OCI-LY7 (cell line): ENCODE measurements at regions not wholly inside any gene's neighbourhood (a gene's known extent, or its start where the extent isn't known, plus 50 kb on each side); places are given as distances from the start of the nearest gene placed in this dataset.

Experiments
- BruUV-seq: library from RNA; stranded (reverse); fragments of 400-500 nt; replicated peaks from 2 replicates; lab custom pipeline; 2021; lab: Mats Ljungman, UMichigan
- CTCF ChIA-PET: fragments of 300-600 bp; sonication (Branson Sonifier 250); formaldehyde crosslinking; loops from one replicate; lab custom pipeline; 2022; ENCODE audit warnings: antibody characterized with exemption; ENCODE audit not compliant: unreplicated experiment; lab: Charles Lee
- POLR2A ChIA-PET: fragments of 300-600 bp; sonication (Branson Sonifier 250); formaldehyde crosslinking; loops from one replicate; lab custom pipeline; 2022; ENCODE audit warnings: antibody characterized with exemption; lab: Charles Lee
- DNase-seq: peaks from one replicate; pipeline ENCODE4 v3.0.0-alpha.2; 2015; ENCODE audit warnings: low spot score
- H2AFZ ChIP-seq: fragments of 200-600 bp; sonication (generic), shearing (Covaris generic); 2 replicates; pipeline ENCODE4 v1.6.1; 2014; ENCODE audit warnings: mild to moderate bottlenecking, antibody characterized with exemption, low read length, moderate library complexity
- H3K27ac ChIP-seq: fragments of 200-600 bp; sonication (generic); 2 replicates; pipeline ENCODE4 v1.5.1; 2014; ENCODE audit warnings: mixed run types, low read depth, mild to moderate bottlenecking, moderate library complexity, low read length, inconsistent platforms; ENCODE audit not compliant: poor library complexity, severe bottlenecking
- H3K36me3 ChIP-seq: fragments of 200-600 bp; sonication (generic); 2 replicates; pipeline ENCODE4 v1.6.1; 2014; ENCODE audit warnings: mild to moderate bottlenecking, antibody characterized with exemption, low read length, moderate library complexity, mixed read lengths; ENCODE audit not compliant: insufficient read depth
- H3K4me1 ChIP-seq: fragments of 200-600 bp; sonication (generic); 2 replicates; pipeline ENCODE4 v1.5.1; 2014; ENCODE audit warnings: mild to moderate bottlenecking, low read length; ENCODE audit not compliant: insufficient read depth, poor library complexity, severe bottlenecking
- H3K4me2 ChIP-seq: fragments of 200-600 bp; sonication (generic); 2 replicates; pipeline ENCODE4 v1.6.1; 2014; ENCODE audit warnings: mild to moderate bottlenecking, low read length
- H3K4me3 ChIP-seq: fragments of 200-600 bp; sonication (generic); 2 replicates; pipeline ENCODE4 v1.5.1; 2014; ENCODE audit warnings: mild to moderate bottlenecking, low read depth, low read length; ENCODE audit not compliant: poor library complexity, severe bottlenecking
- H3K79me2 ChIP-seq: fragments of 200-600 bp; sonication (generic); 2 replicates; pipeline ENCODE4 v1.6.1; 2016; ENCODE audit warnings: low read depth, mild to moderate bottlenecking, low read length, moderate library complexity, mixed read lengths; ENCODE audit not compliant: insufficient read depth
- H3K9me2 ChIP-seq: fragments of 200-600 bp; sonication (generic); 2 replicates; pipeline ENCODE4 v1.6.1; 2016; ENCODE audit warnings: mild to moderate bottlenecking, low read length, mixed read lengths; ENCODE audit not compliant: insufficient read depth
- H3K9me3 ChIP-seq: fragments of 200-600 bp; sonication (generic); 2 replicates; pipeline ENCODE4 v1.6.1; 2014; ENCODE audit warnings: mild to moderate bottlenecking, mixed run types, low read length, mixed read lengths
- H4K20me1 ChIP-seq: fragments of 200-600 bp; sonication (generic); 2 replicates; pipeline ENCODE4 v1.6.1; 2014; ENCODE audit warnings: mild to moderate bottlenecking, antibody characterized with exemption, low read length, moderate library complexity, mixed read lengths; ENCODE audit not compliant: insufficient read depth
- EZH2phosphoT487 ChIP-seq: fragments of 200-600 bp; sonication (generic); IDR thresholded peaks from 2 replicates; pipeline ENCODE4 v1.6.1; 2018; ENCODE audit warnings: low read depth, borderline replicate concordance, mild to moderate bottlenecking, mixed run types, antibody characterized with exemption, low read length, moderate library complexity, mixed read lengths
- intact Hi-C: fragments of 100-400 bp; cut with micrococcal nuclease; formaldehyde crosslinking; loops from one replicate; pipeline ENCODE4 v1.10.0; 2022; ENCODE audit not compliant: unreplicated experiment
- TF ChIP-seq, protein P1 (sequence below): fragments of 200-600 bp; sonication (generic); conservative IDR thresholded peaks from 2 replicates; pipeline ENCODE4 v1.5.1; 2014; ENCODE audit warnings: mild to moderate bottlenecking, antibody characterized with exemption, low read length, moderate library complexity, mixed read lengths

DNA sequence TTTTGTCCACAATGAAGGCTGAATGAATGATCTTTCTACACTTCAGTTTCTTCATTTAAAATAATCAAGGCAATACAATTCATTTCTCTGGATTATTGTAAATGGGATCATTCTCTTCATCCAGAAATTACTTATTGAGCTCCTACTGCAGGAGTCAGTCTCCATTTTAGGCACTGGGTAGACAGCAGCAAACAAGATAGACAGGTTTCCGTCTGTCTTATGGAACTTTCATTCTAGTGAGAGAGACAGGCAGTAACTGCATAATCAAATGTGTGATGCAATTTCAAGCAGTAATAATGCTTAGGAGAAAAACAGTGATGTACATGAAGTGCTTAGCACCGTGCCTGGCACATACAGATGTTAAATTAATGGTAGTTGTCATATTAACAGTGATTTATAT lies 118.9 kb downstream of the SUDS3 start:
- intact Hi-C loops = no loop called here
- BruUV-seq = no TSS peak
- ChIA-PET CTCF (no interaction called here), POLR2A (interaction anchor here (0.7 kb wide), 1 partner anchor 869 kb away, joined by 3 read pairs; no protein-coding TSS in a partner anchor)
- no peak overlapping the region for H2AFZ ChIP-seq
- H3K4me1 ChIP-seq = no peaks in the 10 kb centered on the region
- no peaks in the 10 kb centered on the region for H3K79me2 ChIP-seq
- H4K20me1 ChIP-seq = no peaks in the 10 kb centered on the region
- H3K9me3 ChIP-seq = no peaks in the 10 kb centered on the region
- DNase-seq = no peak
- no peak overlapping the region for H3K4me3 ChIP-seq
- no peak for TF ChIP-seq EZH2phosphoT487
- TF ChIP-seq, protein P1, sequence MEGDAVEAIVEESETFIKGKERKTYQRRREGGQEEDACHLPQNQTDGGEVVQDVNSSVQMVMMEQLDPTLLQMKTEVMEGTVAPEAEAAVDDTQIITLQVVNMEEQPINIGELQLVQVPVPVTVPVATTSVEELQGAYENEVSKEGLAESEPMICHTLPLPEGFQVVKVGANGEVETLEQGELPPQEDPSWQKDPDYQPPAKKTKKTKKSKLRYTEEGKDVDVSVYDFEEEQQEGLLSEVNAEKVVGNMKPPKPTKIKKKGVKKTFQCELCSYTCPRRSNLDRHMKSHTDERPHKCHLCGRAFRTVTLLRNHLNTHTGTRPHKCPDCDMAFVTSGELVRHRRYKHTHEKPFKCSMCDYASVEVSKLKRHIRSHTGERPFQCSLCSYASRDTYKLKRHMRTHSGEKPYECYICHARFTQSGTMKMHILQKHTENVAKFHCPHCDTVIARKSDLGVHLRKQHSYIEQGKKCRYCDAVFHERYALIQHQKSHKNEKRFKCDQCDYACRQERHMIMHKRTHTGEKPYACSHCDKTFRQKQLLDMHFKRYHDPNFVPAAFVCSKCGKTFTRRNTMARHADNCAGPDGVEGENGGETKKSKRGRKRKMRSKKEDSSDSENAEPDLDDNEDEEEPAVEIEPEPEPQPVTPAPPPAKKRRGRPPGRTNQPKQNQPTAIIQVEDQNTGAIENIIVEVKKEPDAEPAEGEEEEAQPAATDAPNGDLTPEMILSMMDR = no peak
- no peaks in the 10 kb centered on the region for H3K36me3 ChIP-seq
- H3K4me2 ChIP-seq = no peak overlapping the region
- H3K27ac ChIP-seq = no peak overlapping the region
- H3K9me2 ChIP-seq = no peaks in the 10 kb centered on the region

DNA sequence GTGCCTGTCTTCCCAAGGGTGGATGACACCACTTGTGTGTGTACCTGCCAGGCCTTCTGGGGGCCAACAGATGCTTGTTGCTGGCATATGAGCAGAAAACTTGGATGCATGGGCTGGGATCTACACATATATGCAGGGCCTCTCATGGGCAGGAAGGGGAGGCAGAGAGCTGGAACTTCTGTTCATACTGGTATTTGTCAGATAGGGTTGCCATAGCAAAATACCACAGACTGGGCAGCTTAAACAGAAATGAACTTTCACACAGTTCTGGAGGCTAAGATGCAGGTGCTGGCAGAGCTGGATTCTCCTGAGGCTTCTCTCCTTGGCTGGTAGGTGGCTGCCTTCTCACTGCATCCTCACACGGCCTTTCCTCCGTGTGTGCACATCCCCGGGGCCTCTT lies 121.8 kb downstream of the SUDS3 start:
- BruUV-seq = no TSS peak
- no peaks in the 10 kb centered on the region for H4K20me1 ChIP-seq

DNA sequence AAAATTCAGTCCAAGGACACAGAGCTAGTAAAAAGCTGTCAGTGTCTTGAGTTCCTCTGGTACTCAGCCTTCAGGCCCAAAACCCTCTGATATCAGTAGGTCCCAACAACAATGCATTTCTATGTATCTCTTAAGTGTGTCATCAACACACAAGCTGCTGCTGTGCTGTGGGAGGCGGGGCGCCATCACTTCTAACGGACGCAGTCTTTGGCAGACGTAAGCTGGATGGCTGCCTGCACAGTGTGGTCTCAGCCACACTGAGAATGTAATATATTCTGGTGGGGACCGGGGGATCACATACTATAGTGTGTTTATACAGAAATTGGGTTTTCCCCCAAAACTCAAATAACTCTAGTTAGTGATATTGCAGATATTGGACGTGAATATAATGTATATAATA lies 123.9 kb downstream of the SUDS3 start:
- POLR2A ChIA-PET = interaction anchor here (0.6 kb wide), 1 partner anchor 92 kb away, joined by 5 read pairs; no protein-coding TSS in a partner anchor
- no peaks in the 10 kb centered on the region for H3K9me3 ChIP-seq
- H2AFZ ChIP-seq = no peak overlapping the region
- no peak overlapping the region for H3K4me3 ChIP-seq
- H3K9me2 ChIP-seq = no peaks in the 10 kb centered on the region
- no peak overlapping the region for H3K27ac ChIP-seq
- no peaks in the 10 kb centered on the region for H3K4me1 ChIP-seq
- intact Hi-C loops = no loop called here
- no peak for DNase-seq
- TF ChIP-seq, protein P1 = no peak
- H3K4me2 ChIP-seq = no peak overlapping the region
- CTCF ChIA-PET = no interaction called here
- no peaks in the 10 kb centered on the region for H4K20me1 ChIP-seq
- no TSS peak for BruUV-seq
- no peaks in the 10 kb centered on the region for H3K79me2 ChIP-seq
- no peaks in the 10 kb centered on the region for H3K36me3 ChIP-seq

More for the DNA sequence above, 121.8 kb downstream of the SUDS3 start:
- ChIA-PET POLR2A (no interaction called here), CTCF (no interaction called here)
- H3K4me1 ChIP-seq = no peaks in the 10 kb centered on the region
- H3K36me3 ChIP-seq = no peaks in the 10 kb centered on the region
- no peak overlapping the region for H2AFZ ChIP-seq
- H3K4me3 ChIP-seq = no peak overlapping the region
- H3K9me3 ChIP-seq = no peaks in the 10 kb centered on the region
- H3K27ac ChIP-seq = no peak overlapping the region
- no peak for DNase-seq
- no peaks in the 10 kb centered on the region for H3K79me2 ChIP-seq
- intact Hi-C loops = no loop called here
- H3K9me2 ChIP-seq = no peaks in the 10 kb centered on the region
- no peak overlapping the region for H3K4me2 ChIP-seq
- no peak for TF ChIP-seq EZH2phosphoT487
- TF ChIP-seq, protein P1 = no peak
